ENCODE measurements at regions not wholly inside any gene's neighbourhood (a gene's known extent, or its start where the extent isn't known, plus 50 kb on each side); places are given as distances from the start of the nearest gene placed in this dataset.

- Histone ChIP-seq H3K27me3 (replicated peaks in 2 of 5; ENCODE audit: control insufficient read depth in 4 of 5, insufficient read depth in 5 of 5, low read length in 4 of 5) (peaks cover 0 to 6% (median 2%) of the 10 kb centered on the region in 5 experiments), H3K27ac (ENCODE audit: insufficient read depth in 1 of 2, low read depth in 1 of 2, low read length in 2 of 2, poor library complexity in 1 of 2, severe bottlenecking in 2 of 2) (no peak overlapping the region), H3K9me3 (ENCODE audit: control extremely low read depth in 1 of 5, control insufficient read depth in 4 of 5, insufficient read depth in 2 of 5, low read depth in 1 of 5, low read length in 4 of 5) (no peaks in the 10 kb centered on the region), H3K36me3 (ENCODE audit: control insufficient read depth in 4 of 4, insufficient read depth in 4 of 4, low read length in 3 of 4) (no peaks in the 10 kb centered on the region), H3K4me3 (ENCODE audit: control insufficient read depth in 1 of 7, extremely low read depth in 1 of 7, insufficient read depth in 4 of 7, low read depth in 2 of 7, low read length in 6 of 7) (no peak overlapping the region), H3K4me1 (ENCODE audit: control extremely low read depth in 1 of 4, control insufficient read depth in 4 of 4, insufficient read depth in 4 of 4, low read length in 3 of 4) (no peaks in the 10 kb centered on the region)
- ChIA-PET POLR2A (no interaction called here), CTCF (no interaction called here)
- no peak for DNase-seq
- 100% methylated on average over 1 of the region's 1 CpG for WGBS (ENCODE audit: insufficient coverage)
Measured at GRCh38 chr7:42348071-42348470, 111.1 kb upstream of the GLI3 start.

GRCh38 chr7:42347616-42348015, 110.6 kb upstream of the GLI3 start:
- 89% methylated on average over 4 of the region's 4 CpGs for WGBS (ENCODE audit: insufficient coverage)

GRCh38 chr7:42345478-42346299, 108.7 kb upstream of the GLI3 start:
- Histone ChIP-seq H3K4me1 (ENCODE audit: control extremely low read depth in 1 of 4, control insufficient read depth in 4 of 4, insufficient read depth in 4 of 4, low read length in 3 of 4) (no peaks in the 10 kb centered on the region), H3K36me3 (ENCODE audit: control insufficient read depth in 4 of 4, insufficient read depth in 4 of 4, low read length in 3 of 4) (no peaks in the 10 kb centered on the region), H3K27me3 (replicated peaks in 2 of 5; ENCODE audit: control insufficient read depth in 4 of 5, insufficient read depth in 5 of 5, low read length in 4 of 5) (peaks cover 0 to 6% (median 2%) of the 10 kb centered on the region in 5 experiments), H3K4me3 (ENCODE audit: control insufficient read depth in 1 of 7, extremely low read depth in 1 of 7, insufficient read depth in 4 of 7, low read depth in 2 of 7, low read length in 6 of 7) (no peak overlapping the region), H3K27ac (ENCODE audit: insufficient read depth in 1 of 2, low read depth in 1 of 2, low read length in 2 of 2, poor library complexity in 1 of 2, severe bottlenecking in 2 of 2) (no peak overlapping the region), H3K9me3 (ENCODE audit: control extremely low read depth in 1 of 5, control insufficient read depth in 4 of 5, insufficient read depth in 2 of 5, low read depth in 1 of 5, low read length in 4 of 5) (no peaks in the 10 kb centered on the region)
- ChIA-PET CTCF (no interaction called here), POLR2A (no interaction called here)
- no peak for DNase-seq
- WGBS (ENCODE audit: insufficient coverage): no CpG with 5 or more reads among the region's 1 CpG

More at GRCh38 chr7:42347616-42348015, 110.6 kb upstream of the GLI3 start:
- Histone ChIP-seq H3K36me3 (ENCODE audit: control insufficient read depth in 4 of 4, insufficient read depth in 4 of 4, low read length in 3 of 4) (no peaks in the 10 kb centered on the region), H3K27ac (ENCODE audit: insufficient read depth in 1 of 2, low read depth in 1 of 2, low read length in 2 of 2, poor library complexity in 1 of 2, severe bottlenecking in 2 of 2) (no peak overlapping the region), H3K27me3 (replicated peaks in 2 of 5; ENCODE audit: control insufficient read depth in 4 of 5, insufficient read depth in 5 of 5, low read length in 4 of 5) (peaks cover 0 to 6% (median 2%) of the 10 kb centered on the region in 5 experiments), H3K4me1 (ENCODE audit: control extremely low read depth in 1 of 4, control insufficient read depth in 4 of 4, insufficient read depth in 4 of 4, low read length in 3 of 4) (no peaks in the 10 kb centered on the region), H3K4me3 (ENCODE audit: control insufficient read depth in 1 of 7, extremely low read depth in 1 of 7, insufficient read depth in 4 of 7, low read depth in 2 of 7, low read length in 6 of 7) (no peak overlapping the region), H3K9me3 (ENCODE audit: control extremely low read depth in 1 of 5, control insufficient read depth in 4 of 5, insufficient read depth in 2 of 5, low read depth in 1 of 5, low read length in 4 of 5) (no peaks in the 10 kb centered on the region)
- ChIA-PET CTCF (no interaction called here), POLR2A (no interaction called here)
- DNase-seq: no peak

GRCh38 chr7:42344198-42344755, 107.3 kb upstream of the GLI3 start:
- no peak for DNase-seq
- Histone ChIP-seq H3K36me3 (ENCODE audit: control insufficient read depth in 4 of 4, insufficient read depth in 4 of 4, low read length in 3 of 4) (no peaks in the 10 kb centered on the region), H3K4me3 (ENCODE audit: control insufficient read depth in 1 of 7, extremely low read depth in 1 of 7, insufficient read depth in 4 of 7, low read depth in 2 of 7, low read length in 6 of 7) (no peak overlapping the region), H3K27me3 (replicated peaks in 2 of 5; ENCODE audit: control insufficient read depth in 4 of 5, insufficient read depth in 5 of 5, low read length in 4 of 5) (peaks cover 0 to 6% (median 2%) of the 10 kb centered on the region in 5 experiments), H3K9me3 (ENCODE audit: control extremely low read depth in 1 of 5, control insufficient read depth in 4 of 5, insufficient read depth in 2 of 5, low read depth in 1 of 5, low read length in 4 of 5) (no peaks in the 10 kb centered on the region), H3K27ac (ENCODE audit: insufficient read depth in 1 of 2, low read depth in 1 of 2, low read length in 2 of 2, poor library complexity in 1 of 2, severe bottlenecking in 2 of 2) (no peak overlapping the region), H3K4me1 (ENCODE audit: control extremely low read depth in 1 of 4, control insufficient read depth in 4 of 4, insufficient read depth in 4 of 4, low read length in 3 of 4) (no peaks in the 10 kb centered on the region)
- 73% methylated on average over 3 of the region's 3 CpGs for WGBS (ENCODE audit: insufficient coverage)
- ChIA-PET CTCF (no interaction called here), POLR2A (no interaction called here)

GRCh38 chr7:42342381-42342780, 105.4 kb upstream of the GLI3 start:
- ChIA-PET POLR2A (no interaction called here), CTCF (interaction anchor here (0.6 kb wide), 1 partner anchor 17 kb away, joined by 3 read pairs; no protein-coding TSS in a partner anchor)
- no peak for DNase-seq
- Histone ChIP-seq H3K36me3 (ENCODE audit: control insufficient read depth in 4 of 4, insufficient read depth in 4 of 4, low read length in 3 of 4) (no peaks in the 10 kb centered on the region), H3K27ac (ENCODE audit: insufficient read depth in 1 of 2, low read depth in 1 of 2, low read length in 2 of 2, poor library complexity in 1 of 2, severe bottlenecking in 2 of 2) (no peak overlapping the region), H3K27me3 (replicated peaks in 2 of 5; ENCODE audit: control insufficient read depth in 4 of 5, insufficient read depth in 5 of 5, low read length in 4 of 5) (peaks cover 0 to 6% (median 2%) of the 10 kb centered on the region in 5 experiments), H3K9me3 (ENCODE audit: control extremely low read depth in 1 of 5, control insufficient read depth in 4 of 5, insufficient read depth in 2 of 5, low read depth in 1 of 5, low read length in 4 of 5) (no peaks in the 10 kb centered on the region), H3K4me3 (ENCODE audit: control insufficient read depth in 1 of 7, extremely low read depth in 1 of 7, insufficient read depth in 4 of 7, low read depth in 2 of 7, low read length in 6 of 7) (no peak overlapping the region), H3K4me1 (ENCODE audit: control extremely low read depth in 1 of 4, control insufficient read depth in 4 of 4, insufficient read depth in 4 of 4, low read length in 3 of 4) (no peaks in the 10 kb centered on the region)
- WGBS (ENCODE audit: insufficient coverage): 94% methylated on average over 3 of the region's 3 CpGs

- POLR2A ChIA-PET: no interaction called here
- H3K4me1 ChIP-seq (ENCODE audit: control extremely low read depth in 1 of 4, control insufficient read depth in 4 of 4, insufficient read depth in 4 of 4, low read length in 3 of 4): no peaks in the 10 kb centered on the region
- H3K9me3 ChIP-seq (ENCODE audit: control extremely low read depth in 1 of 5, control insufficient read depth in 4 of 5, insufficient read depth in 2 of 5, low read depth in 1 of 5, low read length in 4 of 5): no peaks in the 10 kb centered on the region
- H3K27me3 ChIP-seq (replicated peaks in 2 of 5; ENCODE audit: control insufficient read depth in 4 of 5, insufficient read depth in 5 of 5, low read length in 4 of 5): peaks cover 0 to 8% (median 2%) of the 10 kb centered on the region in 5 experiments
- DNase-seq: no peak
- CTCF ChIA-PET: no interaction called here
- no peak overlapping the region for H3K4me3 ChIP-seq (ENCODE audit: control insufficient read depth in 1 of 7, extremely low read depth in 1 of 7, insufficient read depth in 4 of 7, low read depth in 2 of 7, low read length in 6 of 7)
- H3K27ac ChIP-seq (ENCODE audit: insufficient read depth in 1 of 2, low read depth in 1 of 2, low read length in 2 of 2, poor library complexity in 1 of 2, severe bottlenecking in 2 of 2): no peak overlapping the region
- WGBS (ENCODE audit: insufficient coverage): 92% methylated on average over 5 of the region's 5 CpGs
- no peaks in the 10 kb centered on the region for H3K36me3 ChIP-seq (ENCODE audit: control insufficient read depth in 4 of 4, insufficient read depth in 4 of 4, low read length in 3 of 4)
Measured at GRCh38 chr7:42340436-42340835, 103.4 kb upstream of the GLI3 start.

- Histone ChIP-seq H3K36me3 (ENCODE audit: control insufficient read depth in 4 of 4, insufficient read depth in 4 of 4, low read length in 3 of 4) (no peaks in the 10 kb centered on the region), H3K27ac (ENCODE audit: insufficient read depth in 1 of 2, low read depth in 1 of 2, low read length in 2 of 2, poor library complexity in 1 of 2, severe bottlenecking in 2 of 2) (no peak overlapping the region), H3K27me3 (replicated peaks in 2 of 5; ENCODE audit: control insufficient read depth in 4 of 5, insufficient read depth in 5 of 5, low read length in 4 of 5) (peaks cover 0 to 5% (median 2%) of the 10 kb centered on the region in 5 experiments), H3K4me1 (ENCODE audit: control extremely low read depth in 1 of 4, control insufficient read depth in 4 of 4, insufficient read depth in 4 of 4, low read length in 3 of 4) (no peaks in the 10 kb centered on the region), H3K9me3 (ENCODE audit: control extremely low read depth in 1 of 5, control insufficient read depth in 4 of 5, insufficient read depth in 2 of 5, low read depth in 1 of 5, low read length in 4 of 5) (no peaks in the 10 kb centered on the region), H3K4me3 (ENCODE audit: control insufficient read depth in 1 of 7, extremely low read depth in 1 of 7, insufficient read depth in 4 of 7, low read depth in 2 of 7, low read length in 6 of 7) (no peak overlapping the region)
- WGBS (ENCODE audit: insufficient coverage): no CpG with 5 or more reads among the region's 4 CpGs
- ChIA-PET CTCF (no interaction called here), POLR2A (no interaction called here)
- no peak for DNase-seq
Measured at GRCh38 chr7:42338916-42339540, 102.0 kb upstream of the GLI3 start.

Measured in common myeloid progenitor, CD34-positive (primary cell).